ENCODE measurements at regions not wholly inside any gene's neighbourhood (a gene's known extent, or its start where the extent isn't known, plus 50 kb on each side); places are given as distances from the start of the nearest gene placed in this dataset.

DNA sequence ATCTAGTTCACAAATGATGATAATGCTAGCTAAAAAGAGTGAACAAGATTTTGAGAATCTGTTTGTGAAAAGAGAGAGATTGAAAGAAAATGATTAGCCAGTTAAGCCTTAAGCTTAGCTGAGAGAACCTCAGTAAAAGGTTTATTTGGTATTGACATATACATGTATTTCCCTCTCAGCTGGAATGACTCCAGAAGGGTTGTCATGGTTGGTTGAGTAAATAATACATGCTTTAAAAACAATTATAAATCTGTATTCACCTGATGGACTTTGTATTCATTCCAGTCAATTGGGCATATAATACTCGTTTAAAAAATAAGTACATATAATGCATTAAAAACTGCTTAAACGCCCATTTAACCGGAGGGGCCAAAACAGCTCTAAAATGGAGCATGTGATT is 181.4 kb downstream of the GRB14 start:
- no peaks in the 10 kb centered on the region for H3K79me2 ChIP-seq (ENCODE audit: control insufficient read depth, insufficient read depth, low read length)
- dilution Hi-C loops (cut with MboI; ENCODE audit: extremely low pct_ligation_motif_present, low sequenced_read_pairs) = no loop called here
- no peaks in the 10 kb centered on the region for H3K4me1 ChIP-seq (ENCODE audit: control insufficient read depth, extremely low read depth, insufficient read depth, low read length)
- H3K4me2 ChIP-seq (ENCODE audit: control insufficient read depth, extremely low read depth, insufficient read depth, low read depth, low read length) = no peak overlapping the region
- H4K20me1 ChIP-seq (ENCODE audit: control insufficient read depth, extremely low read depth, insufficient read depth, low read length) = no peaks in the 10 kb centered on the region
- H3K36me3 ChIP-seq (ENCODE audit: control insufficient read depth in 2 of 2, extremely low read depth in 1 of 2, insufficient read depth in 2 of 2, low read length in 2 of 2) = no peaks in the 10 kb centered on the region
- H3K4me3 ChIP-seq (ENCODE audit: control insufficient read depth in 2 of 3, extremely low read depth in 1 of 3, insufficient read depth in 2 of 3, low read depth in 1 of 3, low read length in 3 of 3) = no peak overlapping the region
- H2AFZ ChIP-seq (ENCODE audit: control insufficient read depth, low read length) = no peak overlapping the region
- TF ChIP-seq, protein P1, sequence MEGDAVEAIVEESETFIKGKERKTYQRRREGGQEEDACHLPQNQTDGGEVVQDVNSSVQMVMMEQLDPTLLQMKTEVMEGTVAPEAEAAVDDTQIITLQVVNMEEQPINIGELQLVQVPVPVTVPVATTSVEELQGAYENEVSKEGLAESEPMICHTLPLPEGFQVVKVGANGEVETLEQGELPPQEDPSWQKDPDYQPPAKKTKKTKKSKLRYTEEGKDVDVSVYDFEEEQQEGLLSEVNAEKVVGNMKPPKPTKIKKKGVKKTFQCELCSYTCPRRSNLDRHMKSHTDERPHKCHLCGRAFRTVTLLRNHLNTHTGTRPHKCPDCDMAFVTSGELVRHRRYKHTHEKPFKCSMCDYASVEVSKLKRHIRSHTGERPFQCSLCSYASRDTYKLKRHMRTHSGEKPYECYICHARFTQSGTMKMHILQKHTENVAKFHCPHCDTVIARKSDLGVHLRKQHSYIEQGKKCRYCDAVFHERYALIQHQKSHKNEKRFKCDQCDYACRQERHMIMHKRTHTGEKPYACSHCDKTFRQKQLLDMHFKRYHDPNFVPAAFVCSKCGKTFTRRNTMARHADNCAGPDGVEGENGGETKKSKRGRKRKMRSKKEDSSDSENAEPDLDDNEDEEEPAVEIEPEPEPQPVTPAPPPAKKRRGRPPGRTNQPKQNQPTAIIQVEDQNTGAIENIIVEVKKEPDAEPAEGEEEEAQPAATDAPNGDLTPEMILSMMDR (optimal IDR thresholded peaks at IDR 0.05 in 1 of 3, IDR thresholded peaks at IDR 0.05 in 1 of 3, conservative IDR thresholded peaks at IDR 0.05 in 1 of 3; ENCODE audit: extremely low read depth in 1 of 3, insufficient read depth in 2 of 3, low read length in 3 of 3) = no peak
- no peak for TF ChIP-seq EZH2 (IDR thresholded peaks at IDR 0.05; ENCODE audit: low read length)
- H3K9ac ChIP-seq (ENCODE audit: control insufficient read depth, extremely low read depth, insufficient read depth, low read length) = no peak overlapping the region
- no peak for DNase-seq (ENCODE audit: low read depth, low spot score)
- no peaks in the 10 kb centered on the region for H3K27me3 ChIP-seq (ENCODE audit: control insufficient read depth, extremely low read depth, insufficient read depth, low read length)
- no peaks in the 10 kb centered on the region for H3K9me3 ChIP-seq (ENCODE audit: control insufficient read depth, low read depth, low read length)
- no peaks in the 10 kb centered on the region for H3K9me1 ChIP-seq (ENCODE audit: control insufficient read depth, extremely low read depth, insufficient read depth, low read length)
- no peak for FAIRE-seq
- no peak overlapping the region for H3K27ac ChIP-seq (ENCODE audit: control insufficient read depth, insufficient read depth, low read length)

DNA sequence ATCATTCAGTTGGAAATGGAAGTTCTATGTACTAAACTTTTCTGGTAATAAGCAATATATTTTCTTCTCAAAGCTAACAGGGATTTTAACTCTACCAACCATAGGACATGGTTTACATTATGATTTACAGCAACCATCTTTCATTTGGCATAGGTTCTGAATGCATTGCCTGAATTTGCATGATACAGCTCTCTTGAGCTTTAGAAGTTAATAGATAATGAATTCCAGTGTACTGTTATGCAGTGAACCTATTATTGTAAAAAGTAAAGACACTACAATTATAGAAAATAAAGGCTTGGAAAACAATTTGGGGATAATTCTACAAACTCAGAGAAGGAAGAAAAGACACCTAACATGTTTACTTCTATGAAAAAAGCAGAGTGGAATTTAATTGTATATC is 182.0 kb downstream of the GRB14 start:
- Histone ChIP-seq H3K4me1 (ENCODE audit: control insufficient read depth, extremely low read depth, insufficient read depth, low read length) (no peaks in the 10 kb centered on the region), H2AFZ (ENCODE audit: control insufficient read depth, low read length) (no peak overlapping the region), H3K27me3 (ENCODE audit: control insufficient read depth, extremely low read depth, insufficient read depth, low read length) (no peaks in the 10 kb centered on the region), H3K4me2 (ENCODE audit: control insufficient read depth, extremely low read depth, insufficient read depth, low read depth, low read length) (no peak overlapping the region), H3K79me2 (ENCODE audit: control insufficient read depth, insufficient read depth, low read length) (no peaks in the 10 kb centered on the region), H3K9me3 (ENCODE audit: control insufficient read depth, low read depth, low read length) (no peaks in the 10 kb centered on the region), H3K9ac (ENCODE audit: control insufficient read depth, extremely low read depth, insufficient read depth, low read length) (no peak overlapping the region), H3K9me1 (ENCODE audit: control insufficient read depth, extremely low read depth, insufficient read depth, low read length) (no peaks in the 10 kb centered on the region), H3K27ac (ENCODE audit: control insufficient read depth, insufficient read depth, low read length) (no peak overlapping the region), H4K20me1 (ENCODE audit: control insufficient read depth, extremely low read depth, insufficient read depth, low read length) (no peaks in the 10 kb centered on the region), H3K36me3 (ENCODE audit: control insufficient read depth in 2 of 2, extremely low read depth in 1 of 2, insufficient read depth in 2 of 2, low read length in 2 of 2) (no peaks in the 10 kb centered on the region), H3K4me3 (ENCODE audit: control insufficient read depth in 2 of 3, extremely low read depth in 1 of 3, insufficient read depth in 2 of 3, low read depth in 1 of 3, low read length in 3 of 3) (no peak overlapping the region)
- no peak for FAIRE-seq
- dilution Hi-C loops (cut with MboI; ENCODE audit: extremely low pct_ligation_motif_present, low sequenced_read_pairs) = no loop called here
- no peak for DNase-seq (ENCODE audit: low read depth, low spot score)
- TF ChIP-seq, protein P1 (optimal IDR thresholded peaks at IDR 0.05 in 1 of 3, IDR thresholded peaks at IDR 0.05 in 1 of 3, conservative IDR thresholded peaks at IDR 0.05 in 1 of 3; ENCODE audit: extremely low read depth in 1 of 3, insufficient read depth in 2 of 3, low read length in 3 of 3) = no peak
- no peak for TF ChIP-seq EZH2 (IDR thresholded peaks at IDR 0.05; ENCODE audit: low read length)
